ENCODE measurements at regions not wholly inside any gene's neighbourhood (a gene's known extent, or its start where the extent isn't known, plus 50 kb on each side); places are given as distances from the start of the nearest gene placed in this dataset.

- no peak for TF ChIP-seq SRF (IDR thresholded peaks at IDR 0.05; ENCODE audit: low read depth)
- no peak for TF ChIP-seq CTCF (IDR thresholded peaks at IDR 0.05 in 2 of 3, conservative IDR thresholded peaks at IDR 0.05 in 1 of 3; ENCODE audit: borderline replicate concordance in 1 of 3, insufficient read depth in 1 of 3, low read depth in 2 of 3, low read length in 2 of 3)
- no peak for TF ChIP-seq CEBPB (IDR thresholded peaks at IDR 0.05; ENCODE audit: low read depth)
- no peak for TF ChIP-seq FOSL1 (IDR thresholded peaks at IDR 0.05; ENCODE audit: low read depth)
- TF ChIP-seq RAD21 (IDR thresholded peaks at IDR 0.05; ENCODE audit: low read depth), result no peak
- TF ChIP-seq ELF1 (IDR thresholded peaks at IDR 0.05; ENCODE audit: borderline replicate concordance, low read depth), result no peak
- TF ChIP-seq CBX3 (IDR thresholded peaks at IDR 0.05; ENCODE audit: low read depth), result no peak
- Histone ChIP-seq H3K4me1 (ENCODE audit: control insufficient read depth in 1 of 2, insufficient read depth in 2 of 2, low read length in 2 of 2) (no peaks in the 10 kb centered on the region), H3K9me2 (ENCODE audit: insufficient read depth) (no peaks in the 10 kb centered on the region), H3K9ac (ENCODE audit: low read length) (no peak overlapping the region), H3K4me3 (replicated peaks in 1 of 2; ENCODE audit: low read depth in 1 of 2, low read length in 2 of 2) (no peak overlapping the region), H3K9me3 (ENCODE audit: control insufficient read depth in 1 of 2, insufficient read depth in 1 of 2, low read depth in 1 of 2, low read length in 2 of 2) (no peaks in the 10 kb centered on the region), H3K27me3 (ENCODE audit: insufficient read depth, low read length) (0 out of 2 replicates have a peak, but pooled peaks cover 10% of the 10 kb centered on the region), H4K20me1 (ENCODE audit: insufficient read depth) (no peaks in the 10 kb centered on the region), H2AFZ (ENCODE audit: low read depth, low read length, poor library complexity, severe bottlenecking) (no peak overlapping the region), H3K4me2 (ENCODE audit: low read length) (no peak overlapping the region), H3K79me2 (ENCODE audit: insufficient read depth, low read length) (no peaks in the 10 kb centered on the region), H3K36me3 (ENCODE audit: control insufficient read depth in 1 of 2, insufficient read depth in 2 of 2, low read length in 2 of 2) (no peaks in the 10 kb centered on the region), H3K27ac (ENCODE audit: low read depth, low read length) (no peak overlapping the region)
- intact Hi-C loops (cut with micrococcal nuclease), result no loop called here
- RAD21 ChIA-PET (ENCODE audit: low non-redundant PET in 1 of 2, low total read pairs in 2 of 2, uncharacterized antibody in 2 of 2, unreplicated experiment in 2 of 2), result no interaction called here
- CTCF ChIA-PET, result no interaction called here
- BruUV-seq (replicated peaks), result no TSS peak
- ATAC-seq, result no peak
- DNase-seq (ENCODE audit: low read depth, low spot score), result no peak
- POLR2A ChIA-PET, result no interaction called here
Observed at GRCh38 chr3:64884536-64884935, 196.7 kb upstream of the ADAMTS9 start.

- Histone ChIP-seq H3K36me3 (ENCODE audit: control insufficient read depth in 1 of 2, insufficient read depth in 2 of 2, low read length in 2 of 2) (no peaks in the 10 kb centered on the region), H3K27me3 (ENCODE audit: insufficient read depth, low read length) (0 out of 2 replicates have a peak, but pooled peaks cover 10% of the 10 kb centered on the region), H3K4me2 (ENCODE audit: low read length) (no peak overlapping the region), H2AFZ (ENCODE audit: low read depth, low read length, poor library complexity, severe bottlenecking) (no peak overlapping the region), H3K4me1 (ENCODE audit: control insufficient read depth in 1 of 2, insufficient read depth in 2 of 2, low read length in 2 of 2) (no peaks in the 10 kb centered on the region), H3K4me3 (replicated peaks in 1 of 2; ENCODE audit: low read depth in 1 of 2, low read length in 2 of 2) (no peak overlapping the region), H3K27ac (ENCODE audit: low read depth, low read length) (no peak overlapping the region), H4K20me1 (ENCODE audit: insufficient read depth) (no peaks in the 10 kb centered on the region; the same call in 1 of the 2 replicates), H3K9ac (ENCODE audit: low read length) (no peak overlapping the region), H3K79me2 (ENCODE audit: insufficient read depth, low read length) (no peaks in the 10 kb centered on the region), H3K9me2 (ENCODE audit: insufficient read depth) (no peaks in the 10 kb centered on the region), H3K9me3 (ENCODE audit: control insufficient read depth in 1 of 2, insufficient read depth in 1 of 2, low read depth in 1 of 2, low read length in 2 of 2) (no peaks in the 10 kb centered on the region)
- DNase-seq (ENCODE audit: low read depth, low spot score) (no peak), ATAC-seq (no peak)
- intact Hi-C loops (cut with micrococcal nuclease), result no loop called here
- BruUV-seq (replicated peaks), result no TSS peak
- TF ChIP-seq ELF1 (IDR thresholded peaks at IDR 0.05; ENCODE audit: borderline replicate concordance, low read depth) (no peak), MAX (IDR thresholded peaks at IDR 0.05) (no peak), REST (IDR thresholded peaks at IDR 0.05; ENCODE audit: low read depth) (no peak), ZNF274 (IDR thresholded peaks at IDR 0.05; ENCODE audit: low read depth, low read length) (no peak), EZH2 (IDR thresholded peaks at IDR 0.05) (no peak), EZH2phosphoT487 (IDR thresholded peaks at IDR 0.05; ENCODE audit: borderline replicate concordance) (no peak), SRF (IDR thresholded peaks at IDR 0.05; ENCODE audit: low read depth) (no peak), EGR1 (IDR thresholded peaks at IDR 0.05; ENCODE audit: low read depth) (no peak)
- ChIA-PET RAD21 (ENCODE audit: low non-redundant PET in 1 of 2, low total read pairs in 2 of 2, uncharacterized antibody in 2 of 2, unreplicated experiment in 2 of 2) (no interaction called here), POLR2A (no interaction called here), CTCF (no interaction called here)
Observed at GRCh38 chr3:64880916-64881315, 193.1 kb upstream of the ADAMTS9 start.
